Calu3 (cell line): ENCODE measurements at regions not wholly inside any gene's neighbourhood (a gene's known extent, or its start where the extent isn't known, plus 50 kb on each side); places are given as distances from the start of the nearest gene placed in this dataset.

Experiments
- BruUV-seq: library from RNA; stranded (reverse); fragments of 400-500 nt; replicated peaks from 2 replicates; lab custom pipeline; 2021; lab: Mats Ljungman, UMichigan
- CTCF ChIA-PET: fragments of 300-600 bp; sonication (Branson Sonifier 250); formaldehyde crosslinking; loops from one replicate; lab custom pipeline; 2022; ENCODE audit warnings: antibody characterized with exemption; lab: Charles Lee
- DNase-seq: peaks from one replicate; pipeline ENCODE4 v3.0.0; 2022
- H3K27ac Mint-ChIP-seq: one replicate; pipeline ENCODE4 v1.8.0; 2022; ENCODE audit warnings: mixed read lengths; ENCODE audit not compliant: unreplicated experiment
- H3K27me3 Mint-ChIP-seq: one replicate; pipeline ENCODE4 v1.8.0; 2022; ENCODE audit warnings: mixed read lengths; ENCODE audit not compliant: unreplicated experiment
- H3K36me3 Mint-ChIP-seq: one replicate; pipeline ENCODE4 v1.8.0; 2022; ENCODE audit warnings: mild to moderate bottlenecking, moderate library complexity, mixed read lengths; ENCODE audit not compliant: insufficient read depth, unreplicated experiment
- H3K4me1 Mint-ChIP-seq: one replicate; pipeline ENCODE4 v1.8.0; 2022; ENCODE audit warnings: mild to moderate bottlenecking, low read depth, mixed read lengths; ENCODE audit not compliant: unreplicated experiment
- H3K4me3 Mint-ChIP-seq: one replicate; pipeline ENCODE4 v1.8.0; 2022; ENCODE audit warnings: mild to moderate bottlenecking, low read depth, moderate library complexity, mixed read lengths; ENCODE audit not compliant: unreplicated experiment
- H3K9me3 Mint-ChIP-seq: one replicate; pipeline ENCODE4 v1.8.0; 2022; ENCODE audit warnings: low read depth, mixed read lengths; ENCODE audit not compliant: unreplicated experiment
- CTCF ChIP-seq: fragments of 200-600 bp; IDR thresholded peaks from one replicate; pipeline ENCODE4 v1.8.0; 2022; ENCODE audit warnings: antibody characterized with exemption; ENCODE audit not compliant: unreplicated experiment
- intact Hi-C: fragments of 100-400 bp; cut with micrococcal nuclease; formaldehyde crosslinking; loops from one replicate; pipeline ENCODE4 v1.10.0; 2022; ENCODE audit not compliant: unreplicated experiment

GRCh38 chr10:106341356-106341755 lies 823.1 kb downstream of the SORCS1 start:
- H3K4me1 Mint-ChIP-seq = no peaks in the 10 kb centered on the region
- no peak for DNase-seq
- intact Hi-C loops = no loop called here
- no peak overlapping the region for H3K27ac Mint-ChIP-seq
- no peaks in the 10 kb centered on the region for H3K36me3 Mint-ChIP-seq
- CTCF ChIA-PET = no interaction called here
- TF ChIP-seq CTCF = no peak
- H3K27me3 Mint-ChIP-seq = no peaks in the 10 kb centered on the region
- no TSS peak for BruUV-seq
- no peaks in the 10 kb centered on the region for H3K9me3 Mint-ChIP-seq
- no peak overlapping the region for H3K4me3 Mint-ChIP-seq

GRCh38 chr10:106338486-106338885 lies 826.0 kb downstream of the SORCS1 start:
- no peaks in the 10 kb centered on the region for H3K27me3 Mint-ChIP-seq
- TF ChIP-seq CTCF = no peak
- no peak overlapping the region for H3K27ac Mint-ChIP-seq
- intact Hi-C loops = no loop called here
- H3K36me3 Mint-ChIP-seq = no peaks in the 10 kb centered on the region
- H3K4me3 Mint-ChIP-seq = no peak overlapping the region
- CTCF ChIA-PET = no interaction called here
- no peak for DNase-seq
- BruUV-seq = no TSS peak
- H3K4me1 Mint-ChIP-seq = no peaks in the 10 kb centered on the region
- no peaks in the 10 kb centered on the region for H3K9me3 Mint-ChIP-seq

- TF ChIP-seq CTCF = no peak
- H3K4me1 Mint-ChIP-seq = no peaks in the 10 kb centered on the region
- BruUV-seq = no TSS peak
- no peak overlapping the region for H3K4me3 Mint-ChIP-seq
- no peaks in the 10 kb centered on the region for H3K36me3 Mint-ChIP-seq
- intact Hi-C loops = no loop called here
- CTCF ChIA-PET = no interaction called here
- H3K27me3 Mint-ChIP-seq = no peaks in the 10 kb centered on the region
- no peak for DNase-seq
- H3K9me3 Mint-ChIP-seq = no peaks in the 10 kb centered on the region
- no peak overlapping the region for H3K27ac Mint-ChIP-seq
Observed at GRCh38 chr10:106336874-106337273, 827.6 kb downstream of the SORCS1 start.

GRCh38 chr10:106327747-106328146 lies 836.8 kb downstream of the SORCS1 start:
- Mint-ChIP-seq H3K27me3 (no peaks in the 10 kb centered on the region), H3K9me3 (peaks cover 2% of the 10 kb centered on the region), H3K4me1 (no peaks in the 10 kb centered on the region), H3K36me3 (no peaks in the 10 kb centered on the region), H3K4me3 (no peak overlapping the region), H3K27ac (no peak overlapping the region)
- DNase-seq = no peak
- no TSS peak for BruUV-seq
- intact Hi-C loops = no loop called here
- CTCF ChIA-PET = no interaction called here
- TF ChIP-seq CTCF = no peak
